ENCODE measurements at regions not wholly inside any gene's neighbourhood (a gene's known extent, or its start where the extent isn't known, plus 50 kb on each side); places are given as distances from the start of the nearest gene placed in this dataset.

DNA sequence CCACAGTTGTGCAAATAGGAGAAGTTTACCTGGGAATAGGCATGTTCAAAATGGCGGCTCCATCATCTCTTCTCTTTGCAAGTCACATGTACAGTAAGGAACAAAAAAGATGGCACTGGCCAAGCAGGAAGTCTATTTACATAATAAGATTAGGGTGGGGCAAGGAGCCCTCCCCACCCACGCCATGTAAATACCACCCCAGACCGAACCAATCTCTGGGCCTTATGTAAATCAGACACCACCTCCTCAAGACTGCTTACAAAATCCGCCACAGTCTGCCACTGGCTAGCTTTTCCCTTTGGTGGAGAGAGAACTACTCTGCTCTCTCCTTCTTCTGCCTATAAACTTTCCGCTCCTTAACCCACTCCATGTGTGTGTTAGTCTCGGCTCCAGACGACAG is 1496.3 kb downstream of the REEP3 start:
- DNase-seq (ENCODE audit: low read depth), result no peak
- Histone ChIP-seq H3K36me3 (ENCODE audit: control insufficient read depth, insufficient read depth, low read length) (no peaks in the 10 kb centered on the region), H3K27me3 (ENCODE audit: control insufficient read depth, insufficient read depth, low read length) (no peaks in the 10 kb centered on the region), H3K4me3 (ENCODE audit: low read depth, low read length) (no peak overlapping the region)
- TF ChIP-seq, protein P1, sequence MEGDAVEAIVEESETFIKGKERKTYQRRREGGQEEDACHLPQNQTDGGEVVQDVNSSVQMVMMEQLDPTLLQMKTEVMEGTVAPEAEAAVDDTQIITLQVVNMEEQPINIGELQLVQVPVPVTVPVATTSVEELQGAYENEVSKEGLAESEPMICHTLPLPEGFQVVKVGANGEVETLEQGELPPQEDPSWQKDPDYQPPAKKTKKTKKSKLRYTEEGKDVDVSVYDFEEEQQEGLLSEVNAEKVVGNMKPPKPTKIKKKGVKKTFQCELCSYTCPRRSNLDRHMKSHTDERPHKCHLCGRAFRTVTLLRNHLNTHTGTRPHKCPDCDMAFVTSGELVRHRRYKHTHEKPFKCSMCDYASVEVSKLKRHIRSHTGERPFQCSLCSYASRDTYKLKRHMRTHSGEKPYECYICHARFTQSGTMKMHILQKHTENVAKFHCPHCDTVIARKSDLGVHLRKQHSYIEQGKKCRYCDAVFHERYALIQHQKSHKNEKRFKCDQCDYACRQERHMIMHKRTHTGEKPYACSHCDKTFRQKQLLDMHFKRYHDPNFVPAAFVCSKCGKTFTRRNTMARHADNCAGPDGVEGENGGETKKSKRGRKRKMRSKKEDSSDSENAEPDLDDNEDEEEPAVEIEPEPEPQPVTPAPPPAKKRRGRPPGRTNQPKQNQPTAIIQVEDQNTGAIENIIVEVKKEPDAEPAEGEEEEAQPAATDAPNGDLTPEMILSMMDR (IDR thresholded peaks at IDR 0.05; ENCODE audit: insufficient read depth, low read length, poor library complexity, severe bottlenecking), result no peak

DNA sequence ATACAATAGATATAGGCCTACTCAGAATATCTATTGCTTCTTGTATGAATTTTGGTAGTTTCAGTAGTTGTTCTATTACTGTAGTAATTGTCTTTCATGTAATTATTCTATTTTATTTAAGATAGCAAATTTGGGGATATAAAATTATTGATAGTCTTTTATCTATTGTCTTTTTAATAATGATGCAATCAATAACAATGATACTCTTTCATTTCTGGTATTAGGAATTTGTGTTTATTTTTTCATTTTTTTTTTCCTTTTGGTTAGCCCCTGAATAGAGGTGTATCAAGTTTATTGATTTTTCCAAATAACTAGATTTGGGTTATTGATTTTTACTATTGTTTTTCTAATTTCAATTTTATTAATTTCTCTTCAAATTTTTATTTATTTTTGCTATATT is 1503.7 kb downstream of the REEP3 start:
- no peaks in the 10 kb centered on the region for H3K27me3 ChIP-seq (ENCODE audit: control insufficient read depth, insufficient read depth, low read length)
- TF ChIP-seq, protein P1 (IDR thresholded peaks at IDR 0.05; ENCODE audit: insufficient read depth, low read length, poor library complexity, severe bottlenecking), result no peak
- DNase-seq (ENCODE audit: low read depth), result no peak
- H3K4me3 ChIP-seq (ENCODE audit: low read depth, low read length), result no peak overlapping the region
- H3K36me3 ChIP-seq (ENCODE audit: control insufficient read depth, insufficient read depth, low read length), result no peaks in the 10 kb centered on the region

- DNase-seq (ENCODE audit: low read depth), result no peak
- H3K4me3 ChIP-seq (ENCODE audit: low read depth, low read length), result no peak overlapping the region
- no peaks in the 10 kb centered on the region for H3K36me3 ChIP-seq (ENCODE audit: control insufficient read depth, insufficient read depth, low read length)
- no peaks in the 10 kb centered on the region for H3K27me3 ChIP-seq (ENCODE audit: control insufficient read depth, insufficient read depth, low read length)
- TF ChIP-seq, protein P1 (IDR thresholded peaks at IDR 0.05; ENCODE audit: insufficient read depth, low read length, poor library complexity, severe bottlenecking), result no peak
Observed at GRCh38 chr10:65030263-65030662, 1509.1 kb downstream of the REEP3 start.

DNA sequence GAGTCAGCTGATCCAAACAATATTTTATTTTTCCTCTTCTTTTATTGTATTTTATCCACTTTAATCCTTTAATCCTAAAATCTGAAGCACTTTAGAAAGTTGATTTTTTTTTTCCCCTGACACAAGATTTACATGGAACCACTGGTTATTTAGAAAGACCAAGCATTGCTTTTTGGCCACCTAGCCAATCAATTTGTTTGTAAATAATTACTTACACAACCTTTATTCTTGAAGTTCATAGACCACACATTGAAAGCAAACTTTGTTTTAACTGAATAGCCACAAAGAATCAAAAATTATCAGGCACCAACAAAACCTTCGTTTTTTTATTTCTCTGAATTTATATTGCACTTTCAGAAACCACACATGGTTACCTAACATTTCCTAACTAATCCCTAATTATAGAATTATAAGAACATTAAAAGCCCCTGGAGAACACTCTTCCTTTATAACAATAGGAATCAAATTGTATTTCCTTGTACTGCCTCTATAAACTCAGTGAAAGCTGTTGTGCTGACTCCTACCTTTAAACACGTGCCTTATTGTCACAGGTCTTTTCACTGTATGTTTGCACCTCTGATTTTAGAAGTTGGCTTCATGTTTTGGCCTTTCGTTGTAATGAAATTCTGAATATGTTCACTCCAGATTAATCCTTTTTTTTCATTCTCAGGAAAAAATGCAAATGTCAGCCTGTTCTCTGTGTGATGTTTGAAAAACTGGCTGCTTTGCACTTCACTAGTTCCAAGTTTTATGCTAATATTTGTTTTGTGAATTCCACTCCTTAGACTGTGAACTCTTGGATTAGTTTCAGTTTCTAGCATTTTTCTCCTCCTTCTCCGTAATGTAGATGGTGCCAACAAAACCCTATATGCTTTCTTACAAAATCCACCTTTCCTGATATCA is 1511.9 kb downstream of the REEP3 start:
- Histone ChIP-seq H3K36me3 (ENCODE audit: control insufficient read depth, insufficient read depth, low read length) (no peaks in the 10 kb centered on the region), H3K4me3 (ENCODE audit: low read depth, low read length) (no peak overlapping the region), H3K27me3 (ENCODE audit: control insufficient read depth, insufficient read depth, low read length) (no peaks in the 10 kb centered on the region)
- TF ChIP-seq, protein P1 (IDR thresholded peaks at IDR 0.05; ENCODE audit: insufficient read depth, low read length, poor library complexity, severe bottlenecking), result no peak
- DNase-seq (ENCODE audit: low read depth), result no peak

DNA sequence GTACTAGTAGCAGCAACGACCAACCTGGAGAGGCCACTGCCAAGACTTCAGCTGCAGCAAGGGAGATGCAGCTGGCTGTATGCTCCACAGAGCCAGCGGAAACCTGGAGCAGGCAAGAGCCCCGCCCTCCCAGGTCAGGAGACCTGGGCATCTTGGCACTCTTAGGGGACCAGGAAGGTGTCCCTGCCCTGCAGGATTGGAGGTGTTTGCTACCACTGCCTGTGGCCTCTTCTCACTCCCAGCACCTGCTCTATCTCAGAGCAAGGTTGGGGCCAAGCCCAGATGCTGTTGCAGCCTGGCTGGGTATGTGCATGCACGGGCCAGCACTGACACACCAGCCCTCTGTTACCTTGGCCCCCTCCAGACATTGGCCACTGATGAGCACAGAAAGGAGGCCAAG is 1512.8 kb downstream of the REEP3 start:
- DNase-seq (ENCODE audit: low read depth), result no peak
- Histone ChIP-seq H3K36me3 (ENCODE audit: control insufficient read depth, insufficient read depth, low read length) (no peaks in the 10 kb centered on the region), H3K27me3 (ENCODE audit: control insufficient read depth, insufficient read depth, low read length) (no peaks in the 10 kb centered on the region), H3K4me3 (ENCODE audit: low read depth, low read length) (no peak overlapping the region)
- TF ChIP-seq, protein P1 (IDR thresholded peaks at IDR 0.05; ENCODE audit: insufficient read depth, low read length, poor library complexity, severe bottlenecking), result no peak

DNA sequence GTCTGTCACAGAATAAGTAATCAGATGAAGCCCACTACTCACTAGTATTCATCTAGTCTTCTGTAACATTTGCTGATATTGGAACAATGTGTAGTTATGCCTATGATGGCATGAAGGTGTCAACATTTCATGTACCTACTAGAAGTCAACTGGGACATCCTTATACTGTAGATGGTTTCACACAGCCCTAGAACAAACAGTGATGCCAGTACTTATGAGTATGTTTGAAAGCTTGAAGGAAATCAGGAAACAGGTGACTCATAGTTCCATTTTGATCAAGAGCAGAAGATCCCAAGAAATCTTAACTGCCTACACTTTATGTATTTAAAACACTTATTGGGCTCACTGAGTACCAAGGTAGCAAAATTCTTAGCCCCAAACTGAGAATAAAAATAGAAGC is 1519.6 kb downstream of the REEP3 start:
- Histone ChIP-seq H3K4me3 (ENCODE audit: low read depth, low read length) (no peak overlapping the region), H3K36me3 (ENCODE audit: control insufficient read depth, insufficient read depth, low read length) (no peaks in the 10 kb centered on the region), H3K27me3 (ENCODE audit: control insufficient read depth, insufficient read depth, low read length) (no peaks in the 10 kb centered on the region)
- TF ChIP-seq, protein P1 (IDR thresholded peaks at IDR 0.05; ENCODE audit: insufficient read depth, low read length, poor library complexity, severe bottlenecking), result no peak
- no peak for DNase-seq (ENCODE audit: low read depth)

Data from kidney epithelial cell (primary cell).